SH-SY5Y (cell line): ENCODE measurements at regions not wholly inside any gene's neighbourhood (a gene's known extent, or its start where the extent isn't known, plus 50 kb on each side); places are given as distances from the start of the nearest gene placed in this dataset.

Experiments used
- GATA2 ChIP-seq: IDR thresholded peaks from 2 replicates; pipeline ENCODE4 v1.6.1; 2011; ENCODE audit warnings: mild to moderate bottlenecking, low read depth, low read length
- GATA3 ChIP-seq: IDR thresholded peaks from 2 replicates; pipeline ENCODE4 v1.6.1; 2011; ENCODE audit warnings: low read depth, mild to moderate bottlenecking, low read length, moderate library complexity

GRCh38 chr6:165835410-165835851 lies 172.4 kb upstream of the PDE10A start:
- TF ChIP-seq GATA2 (no peak), GATA3 (no peak)

- TF ChIP-seq GATA2 (no peak), GATA3 (no peak)
Measured at GRCh38 chr6:165834613-165835259, 171.7 kb upstream of the PDE10A start.

GRCh38 chr6:165833355-165833754 lies 170.3 kb upstream of the PDE10A start:
- no peak for TF ChIP-seq GATA2
- TF ChIP-seq GATA3 = no peak

- TF ChIP-seq GATA2 (no peak), GATA3 (no peak)
Measured at GRCh38 chr6:165831812-165832510, 168.9 kb upstream of the PDE10A start.

GRCh38 chr6:165830761-165831160 lies 167.7 kb upstream of the PDE10A start:
- TF ChIP-seq GATA2 = no peak
- TF ChIP-seq GATA3 = no peak

- TF ChIP-seq GATA3 = no peak
- TF ChIP-seq GATA2 = no peak
Measured at GRCh38 chr6:165829376-165829775, 166.3 kb upstream of the PDE10A start.

GRCh38 chr6:165827190-165827518 lies 164.1 kb upstream of the PDE10A start:
- no peak for TF ChIP-seq GATA2
- no peak for TF ChIP-seq GATA3

GRCh38 chr6:165826487-165827189 lies 163.6 kb upstream of the PDE10A start:
- TF ChIP-seq GATA2 (no peak), GATA3 (no peak)

- TF ChIP-seq GATA2 = no peak
- no peak for TF ChIP-seq GATA3
Measured at GRCh38 chr6:165825256-165825815, 162.3 kb upstream of the PDE10A start.

GRCh38 chr6:165823609-165824326 lies 160.7 kb upstream of the PDE10A start:
- TF ChIP-seq GATA2 = no peak
- TF ChIP-seq GATA3 = no peak

GRCh38 chr6:165822501-165822900 lies 159.5 kb upstream of the PDE10A start:
- no peak for TF ChIP-seq GATA3
- no peak for TF ChIP-seq GATA2

- TF ChIP-seq GATA3 (no peak), GATA2 (no peak)
Measured at GRCh38 chr6:165821754-165822153, 158.7 kb upstream of the PDE10A start.

GRCh38 chr6:165820934-165821333 lies 157.9 kb upstream of the PDE10A start:
- TF ChIP-seq GATA2 (no peak), GATA3 (no peak)

- TF ChIP-seq GATA2 = no peak
- no peak for TF ChIP-seq GATA3
Measured at GRCh38 chr6:165820407-165820806, 157.4 kb upstream of the PDE10A start.
